ENCODE measurements at regions not wholly inside any gene's neighbourhood (a gene's known extent, or its start where the extent isn't known, plus 50 kb on each side); places are given as distances from the start of the nearest gene placed in this dataset.

- Histone ChIP-seq H3K27me3 (ENCODE audit: control insufficient read depth, insufficient read depth, low read length, poor library complexity, severe bottlenecking) (no peaks in the 10 kb centered on the region), H3K27ac (ENCODE audit: insufficient read depth, low read depth, low read length, poor library complexity, severe bottlenecking) (no peak overlapping the region), H3K4me3 (ENCODE audit: insufficient read depth, low read depth, low read length) (no peak overlapping the region), H3K9me3 (ENCODE audit: control insufficient read depth, low read length) (no peaks in the 10 kb centered on the region), H3K4me1 (ENCODE audit: control insufficient read depth, insufficient read depth, low read length) (no peaks in the 10 kb centered on the region), H3K36me3 (ENCODE audit: control insufficient read depth, insufficient read depth, low read length) (no peaks in the 10 kb centered on the region)
- 87 to 94% methylated on average over 3 of the region's 3 CpGs for WGBS, 2 experiments
These were observed 291.9 kb upstream of the HTR2A start for GRCh38 chr13:47188802-47189201.

DNA sequence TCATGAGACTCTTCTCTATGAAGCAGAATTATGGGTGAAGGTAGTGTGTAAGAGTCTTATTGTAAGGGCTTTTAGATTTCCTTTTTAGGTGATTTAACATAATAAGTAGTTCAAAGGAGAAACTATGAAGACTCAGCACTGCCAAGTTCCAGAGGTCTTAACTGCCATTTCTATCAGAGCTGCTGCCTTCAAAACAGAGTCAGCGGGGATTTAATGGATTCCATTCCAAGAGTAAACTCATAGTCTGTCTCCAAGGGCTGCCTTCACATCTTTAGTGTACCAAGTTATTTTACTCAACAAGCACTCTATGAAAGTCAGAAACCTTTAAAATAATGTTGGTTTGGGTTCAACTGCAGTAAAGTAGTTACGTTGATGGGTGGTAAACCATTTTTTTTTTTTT is 289.6 kb upstream of the HTR2A start:
- WGBS, 2 experiments: 95 to 96% methylated on average over 1 to 2 of the region's 2 CpGs
- H3K27me3 ChIP-seq (ENCODE audit: control insufficient read depth, insufficient read depth, low read length, poor library complexity, severe bottlenecking): no peaks in the 10 kb centered on the region
- H3K27ac ChIP-seq (ENCODE audit: insufficient read depth, low read depth, low read length, poor library complexity, severe bottlenecking): no peak overlapping the region
- H3K4me1 ChIP-seq (ENCODE audit: control insufficient read depth, insufficient read depth, low read length): no peaks in the 10 kb centered on the region
- no peaks in the 10 kb centered on the region for H3K9me3 ChIP-seq (ENCODE audit: control insufficient read depth, low read length)
- H3K36me3 ChIP-seq (ENCODE audit: control insufficient read depth, insufficient read depth, low read length): no peaks in the 10 kb centered on the region
- H3K4me3 ChIP-seq (ENCODE audit: insufficient read depth, low read depth, low read length): no peak overlapping the region

- H3K27me3 ChIP-seq (ENCODE audit: control insufficient read depth, insufficient read depth, low read length, poor library complexity, severe bottlenecking): no peaks in the 10 kb centered on the region
- no peak overlapping the region for H3K27ac ChIP-seq (ENCODE audit: insufficient read depth, low read depth, low read length, poor library complexity, severe bottlenecking)
- H3K9me3 ChIP-seq (ENCODE audit: control insufficient read depth, low read length): no peaks in the 10 kb centered on the region
- no peaks in the 10 kb centered on the region for H3K36me3 ChIP-seq (ENCODE audit: control insufficient read depth, insufficient read depth, low read length)
- no peaks in the 10 kb centered on the region for H3K4me1 ChIP-seq (ENCODE audit: control insufficient read depth, insufficient read depth, low read length)
- no peak overlapping the region for H3K4me3 ChIP-seq (ENCODE audit: insufficient read depth, low read depth, low read length)
These were observed 287.5 kb upstream of the HTR2A start for GRCh38 chr13:47184321-47184720.

DNA sequence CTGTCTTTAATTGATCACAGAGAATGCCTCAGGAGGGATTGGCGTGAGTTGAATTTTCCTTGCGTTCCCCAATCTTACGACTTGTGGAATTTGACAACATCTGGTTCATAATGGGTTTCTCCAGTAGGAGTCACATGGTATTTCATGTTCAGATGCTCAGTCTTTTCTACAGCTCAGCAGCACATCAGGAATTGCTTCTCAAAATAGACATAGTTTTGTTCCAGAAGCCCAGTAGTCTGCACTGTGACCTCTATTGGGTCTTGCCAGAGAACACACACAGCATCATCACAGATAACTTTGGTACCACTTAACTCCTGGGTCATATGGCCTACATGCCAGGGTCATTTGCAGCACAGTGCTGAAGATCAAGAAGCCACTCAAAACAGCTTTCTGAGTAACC is 282.5 kb upstream of the HTR2A start:
- no peak overlapping the region for H3K4me3 ChIP-seq (ENCODE audit: insufficient read depth, low read depth, low read length)
- no peaks in the 10 kb centered on the region for H3K36me3 ChIP-seq (ENCODE audit: control insufficient read depth, insufficient read depth, low read length)
- H3K4me1 ChIP-seq (ENCODE audit: control insufficient read depth, insufficient read depth, low read length): no peaks in the 10 kb centered on the region
- no peak overlapping the region for H3K27ac ChIP-seq (ENCODE audit: insufficient read depth, low read depth, low read length, poor library complexity, severe bottlenecking)
- H3K9me3 ChIP-seq (ENCODE audit: control insufficient read depth, low read length): no peaks in the 10 kb centered on the region
- no peaks in the 10 kb centered on the region for H3K27me3 ChIP-seq (ENCODE audit: control insufficient read depth, insufficient read depth, low read length, poor library complexity, severe bottlenecking)
- WGBS, 2 experiments: 90 to 95% methylated on average over 3 of the region's 3 CpGs

DNA sequence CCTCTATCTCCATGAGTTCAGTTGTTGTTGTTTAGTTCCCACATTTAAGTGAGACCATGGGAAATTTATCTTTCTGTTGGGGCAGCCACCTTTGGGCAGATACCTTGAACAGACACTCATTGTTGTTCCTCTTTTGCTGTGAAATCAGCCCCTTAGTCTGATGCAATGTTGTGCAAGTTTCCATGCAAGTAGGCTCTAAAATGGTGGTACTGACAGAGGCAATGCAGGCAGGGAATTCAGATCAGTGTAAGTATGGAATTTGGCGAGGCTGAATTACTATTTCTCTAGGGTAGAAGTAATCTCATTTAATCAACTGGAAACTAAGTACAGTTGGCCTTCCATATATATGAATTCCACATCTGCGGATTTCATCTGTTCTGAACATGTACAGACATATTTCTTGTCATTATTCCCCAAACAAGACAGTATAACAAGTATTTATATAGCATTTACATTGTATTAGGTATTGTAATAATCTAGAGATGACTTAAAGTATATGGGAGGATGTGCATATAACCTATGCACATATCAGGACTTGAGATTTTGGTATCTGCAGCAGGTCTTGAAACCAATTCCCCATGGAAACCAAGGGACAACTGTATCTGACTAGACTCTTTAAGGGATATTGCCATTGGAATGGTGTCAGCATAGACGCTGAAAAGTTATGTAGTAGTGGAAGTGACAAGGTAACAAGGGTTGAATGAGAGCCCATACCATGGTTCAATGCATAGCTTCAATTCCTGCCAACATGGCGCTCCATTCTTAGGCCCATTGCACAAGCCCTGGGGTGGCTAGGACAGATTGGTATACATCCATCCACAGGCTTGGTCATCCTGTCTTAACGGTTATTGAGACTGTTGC is 281.5 kb upstream of the HTR2A start:
- Histone ChIP-seq H3K9me3 (ENCODE audit: control insufficient read depth, low read length) (no peaks in the 10 kb centered on the region), H3K36me3 (ENCODE audit: control insufficient read depth, insufficient read depth, low read length) (no peaks in the 10 kb centered on the region), H3K4me3 (ENCODE audit: insufficient read depth, low read depth, low read length) (no peak overlapping the region), H3K4me1 (ENCODE audit: control insufficient read depth, insufficient read depth, low read length) (no peaks in the 10 kb centered on the region), H3K27ac (ENCODE audit: insufficient read depth, low read depth, low read length, poor library complexity, severe bottlenecking) (no peak overlapping the region), H3K27me3 (ENCODE audit: control insufficient read depth, insufficient read depth, low read length, poor library complexity, severe bottlenecking) (no peaks in the 10 kb centered on the region)
- 85 to 91% methylated on average over 4 to 5 of the region's 5 CpGs for WGBS, 2 experiments

- Histone ChIP-seq H3K27ac (ENCODE audit: insufficient read depth, low read depth, low read length, poor library complexity, severe bottlenecking) (no peak overlapping the region), H3K4me3 (ENCODE audit: insufficient read depth, low read depth, low read length) (no peak overlapping the region), H3K36me3 (ENCODE audit: control insufficient read depth, insufficient read depth, low read length) (no peaks in the 10 kb centered on the region), H3K27me3 (ENCODE audit: control insufficient read depth, insufficient read depth, low read length, poor library complexity, severe bottlenecking) (no peaks in the 10 kb centered on the region), H3K9me3 (ENCODE audit: control insufficient read depth, low read length) (no peaks in the 10 kb centered on the region), H3K4me1 (ENCODE audit: control insufficient read depth, insufficient read depth, low read length) (no peaks in the 10 kb centered on the region)
- 80 to 87% methylated on average over 2 of the region's 3 CpGs for WGBS, 2 experiments
These were observed 278.5 kb upstream of the HTR2A start for GRCh38 chr13:47175172-47175866.

- H3K36me3 ChIP-seq (ENCODE audit: control insufficient read depth, insufficient read depth, low read length): no peaks in the 10 kb centered on the region
- WGBS, 2 experiments: 91 to 100% methylated on average over 1 of the region's 1 CpG
These were observed 274.1 kb upstream of the HTR2A start for GRCh38 chr13:47170971-47171370.

DNA sequence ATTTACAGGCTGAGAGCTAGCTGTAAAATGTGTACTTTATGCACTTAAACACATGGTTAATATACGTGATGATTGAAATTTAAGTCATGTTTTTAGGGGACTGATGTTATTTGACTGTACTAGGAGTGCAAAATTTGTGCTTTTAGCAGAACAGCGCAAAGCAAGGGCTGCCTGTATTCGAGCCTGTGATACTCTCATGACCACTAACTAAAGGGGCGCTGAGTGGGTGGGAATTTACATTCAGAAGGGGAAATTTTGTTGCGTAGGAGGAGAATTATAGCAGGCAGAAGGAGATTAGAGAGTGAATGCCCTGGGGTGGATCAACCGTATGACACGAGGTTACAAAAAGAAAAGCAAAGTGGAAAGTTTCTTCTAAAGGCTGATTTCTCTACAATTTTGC is 271.8 kb upstream of the HTR2A start:
- H3K4me1 ChIP-seq (ENCODE audit: control insufficient read depth, insufficient read depth, low read length): no peaks in the 10 kb centered on the region
- WGBS, 2 experiments: 91 to 93% methylated on average over 7 of the region's 7 CpGs
- H3K27me3 ChIP-seq (ENCODE audit: control insufficient read depth, insufficient read depth, low read length, poor library complexity, severe bottlenecking): no peaks in the 10 kb centered on the region
- H3K9me3 ChIP-seq (ENCODE audit: control insufficient read depth, low read length): no peaks in the 10 kb centered on the region
- H3K4me3 ChIP-seq (ENCODE audit: insufficient read depth, low read depth, low read length): no peak overlapping the region
- no peak overlapping the region for H3K27ac ChIP-seq (ENCODE audit: insufficient read depth, low read depth, low read length, poor library complexity, severe bottlenecking)
- H3K36me3 ChIP-seq (ENCODE audit: control insufficient read depth, insufficient read depth, low read length): no peaks in the 10 kb centered on the region

More at GRCh38 chr13:47170971-47171370, 274.1 kb upstream of the HTR2A start:
- Histone ChIP-seq H3K9me3 (ENCODE audit: control insufficient read depth, low read length) (no peaks in the 10 kb centered on the region), H3K27ac (ENCODE audit: insufficient read depth, low read depth, low read length, poor library complexity, severe bottlenecking) (no peak overlapping the region), H3K27me3 (ENCODE audit: control insufficient read depth, insufficient read depth, low read length, poor library complexity, severe bottlenecking) (no peaks in the 10 kb centered on the region), H3K4me1 (ENCODE audit: control insufficient read depth, insufficient read depth, low read length) (no peaks in the 10 kb centered on the region), H3K4me3 (ENCODE audit: insufficient read depth, low read depth, low read length) (no peak overlapping the region)

DNA sequence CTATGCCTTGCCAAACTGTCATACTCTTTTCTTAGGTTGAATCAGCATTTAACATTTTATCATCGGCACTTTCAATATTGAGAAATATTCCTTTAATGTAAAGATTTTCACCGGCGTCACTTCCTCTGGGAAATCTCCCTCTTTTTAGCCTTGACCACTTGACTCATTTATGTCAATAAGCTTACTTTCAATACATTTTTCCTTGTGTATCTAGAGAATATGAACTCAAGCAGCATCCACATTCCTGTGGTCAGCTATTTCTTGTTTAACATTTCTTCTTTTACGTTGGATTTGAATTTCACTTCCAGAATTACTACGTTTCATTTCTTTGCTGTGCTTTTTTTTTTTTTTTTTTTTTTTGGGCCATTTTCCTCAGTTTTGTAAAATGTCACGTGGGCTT is 271.2 kb upstream of the HTR2A start:
- Histone ChIP-seq H3K4me3 (ENCODE audit: insufficient read depth, low read depth, low read length) (no peak overlapping the region), H3K9me3 (ENCODE audit: control insufficient read depth, low read length) (no peaks in the 10 kb centered on the region), H3K27ac (ENCODE audit: insufficient read depth, low read depth, low read length, poor library complexity, severe bottlenecking) (no peak overlapping the region)

GRCh38 chr13:47166336-47166735 is 269.5 kb upstream of the HTR2A start:
- Histone ChIP-seq H3K4me3 (ENCODE audit: insufficient read depth, low read depth, low read length) (no peak overlapping the region), H3K9me3 (ENCODE audit: control insufficient read depth, low read length) (no peaks in the 10 kb centered on the region), H3K27me3 (ENCODE audit: control insufficient read depth, insufficient read depth, low read length, poor library complexity, severe bottlenecking) (no peaks in the 10 kb centered on the region), H3K4me1 (ENCODE audit: control insufficient read depth, insufficient read depth, low read length) (no peaks in the 10 kb centered on the region), H3K27ac (ENCODE audit: insufficient read depth, low read depth, low read length, poor library complexity, severe bottlenecking) (no peak overlapping the region), H3K36me3 (ENCODE audit: control insufficient read depth, insufficient read depth, low read length) (no peaks in the 10 kb centered on the region)
- WGBS, 2 experiments: 83 to 89% methylated on average over 2 to 4 of the region's 4 CpGs

More for the DNA sequence above, 271.2 kb upstream of the HTR2A start:
- no peaks in the 10 kb centered on the region for H3K4me1 ChIP-seq (ENCODE audit: control insufficient read depth, insufficient read depth, low read length)
- H3K36me3 ChIP-seq (ENCODE audit: control insufficient read depth, insufficient read depth, low read length): no peaks in the 10 kb centered on the region
- WGBS, 2 experiments: 91 to 95% methylated on average over 5 to 6 of the region's 6 CpGs
- no peaks in the 10 kb centered on the region for H3K27me3 ChIP-seq (ENCODE audit: control insufficient read depth, insufficient read depth, low read length, poor library complexity, severe bottlenecking)
